ENCODE measurements at regions not wholly inside any gene's neighbourhood (a gene's known extent, or its start where the extent isn't known, plus 50 kb on each side); places are given as distances from the start of the nearest gene placed in this dataset.

- Mint-ChIP-seq H3K27me3 (no peaks in the 10 kb centered on the region), H3K4me3 (no peak overlapping the region), H3K9me3 (peaks cover 0 to 17% (median 5%) of the 10 kb centered on the region in 8 donors), H3K36me3 (no peaks in the 10 kb centered on the region), H3K4me1 (no peaks in the 10 kb centered on the region), H3K27ac (no peak overlapping the region)
- Histone ChIP-seq H3K27ac (ENCODE audit: low read depth, low read length) (no peak overlapping the region), H3K36me3 (ENCODE audit: insufficient read depth, low read length) (no peaks in the 10 kb centered on the region), H3K9me3 (ENCODE audit: control insufficient read depth in 1 of 2, low read length in 2 of 2) (no peaks in the 10 kb centered on the region), H3K4me1 (ENCODE audit: insufficient read depth, low read length) (no peaks in the 10 kb centered on the region), H3K4me3 (ENCODE audit: low read length in 2 of 2) (no peak overlapping the region), H3K27me3 (ENCODE audit: insufficient read depth, low read length) (no peaks in the 10 kb centered on the region)
- intact Hi-C loops (cut with micrococcal nuclease): no loop called here
- CTCF ChIA-PET (ENCODE audit: partially characterized antibody): no interaction called here
- POLR2A ChIA-PET (ENCODE audit: partially characterized antibody): no interaction called here
- no peak for DNase-seq
Observed at GRCh38 chr3:6521369-6522113, 339.4 kb upstream of the GRM7 start.

GRCh38 chr3:6522191-6522590, 338.7 kb upstream of the GRM7 start:
- Histone ChIP-seq H3K4me3 (ENCODE audit: low read length in 2 of 2) (no peak overlapping the region), H3K27me3 (ENCODE audit: insufficient read depth, low read length) (no peaks in the 10 kb centered on the region), H3K27ac (ENCODE audit: low read depth, low read length) (no peak overlapping the region), H3K4me1 (ENCODE audit: insufficient read depth, low read length) (no peaks in the 10 kb centered on the region), H3K36me3 (ENCODE audit: insufficient read depth, low read length) (no peaks in the 10 kb centered on the region), H3K9me3 (ENCODE audit: control insufficient read depth in 1 of 2, low read length in 2 of 2) (no peaks in the 10 kb centered on the region)
- Mint-ChIP-seq H3K4me1 (no peaks in the 10 kb centered on the region), H3K27me3 (no peaks in the 10 kb centered on the region), H3K27ac (no peak overlapping the region), H3K9me3 (peaks cover 0 to 17% (median 5%) of the 10 kb centered on the region in 8 donors), H3K36me3 (no peaks in the 10 kb centered on the region), H3K4me3 (no peak overlapping the region)
- intact Hi-C loops (cut with micrococcal nuclease): no loop called here
- CTCF ChIA-PET (ENCODE audit: partially characterized antibody): no interaction called here
- POLR2A ChIA-PET (ENCODE audit: partially characterized antibody): no interaction called here
- no peak for DNase-seq

GRCh38 chr3:6523043-6523442, 337.9 kb upstream of the GRM7 start:
- Histone ChIP-seq H3K36me3 (ENCODE audit: insufficient read depth, low read length) (no peaks in the 10 kb centered on the region), H3K9me3 (ENCODE audit: control insufficient read depth in 1 of 2, low read length in 2 of 2) (no peaks in the 10 kb centered on the region), H3K4me1 (ENCODE audit: insufficient read depth, low read length) (no peaks in the 10 kb centered on the region), H3K27me3 (ENCODE audit: insufficient read depth, low read length) (no peaks in the 10 kb centered on the region), H3K4me3 (ENCODE audit: low read length in 2 of 2) (no peak overlapping the region), H3K27ac (ENCODE audit: low read depth, low read length) (no peak overlapping the region)
- no peak for DNase-seq
- H3K27me3 Mint-ChIP-seq: no peaks in the 10 kb centered on the region
- H3K36me3 Mint-ChIP-seq: no peaks in the 10 kb centered on the region
- H3K27ac Mint-ChIP-seq: no peak overlapping the region
- POLR2A ChIA-PET (ENCODE audit: partially characterized antibody): no interaction called here
- H3K4me1 Mint-ChIP-seq: no peaks in the 10 kb centered on the region
- no peak overlapping the region for H3K4me3 Mint-ChIP-seq
- intact Hi-C loops (cut with micrococcal nuclease): no loop called here
- CTCF ChIA-PET (ENCODE audit: partially characterized antibody): no interaction called here
- H3K9me3 Mint-ChIP-seq: peaks cover 0 to 17% (median 6%) of the 10 kb centered on the region in 8 donors

GRCh38 chr3:6524479-6524878, 336.4 kb upstream of the GRM7 start:
- H3K9me3 Mint-ChIP-seq: peaks cover 0 to 9% (median 4%) of the 10 kb centered on the region in 8 donors
- no peaks in the 10 kb centered on the region for H3K4me1 Mint-ChIP-seq
- H3K36me3 ChIP-seq (ENCODE audit: insufficient read depth, low read length): no peaks in the 10 kb centered on the region

GRCh38 chr3:6526321-6526720, 334.6 kb upstream of the GRM7 start:
- Histone ChIP-seq H3K27ac (ENCODE audit: low read depth, low read length) (no peak overlapping the region), H3K4me3 (ENCODE audit: low read length in 2 of 2) (no peak overlapping the region), H3K27me3 (ENCODE audit: insufficient read depth, low read length) (no peaks in the 10 kb centered on the region), H3K36me3 (ENCODE audit: insufficient read depth, low read length) (no peaks in the 10 kb centered on the region), H3K4me1 (ENCODE audit: insufficient read depth, low read length) (no peaks in the 10 kb centered on the region), H3K9me3 (ENCODE audit: control insufficient read depth in 1 of 2, low read length in 2 of 2) (no peaks in the 10 kb centered on the region)
- Mint-ChIP-seq H3K4me1 (no peaks in the 10 kb centered on the region), H3K27ac (no peak overlapping the region), H3K4me3 (no peak overlapping the region), H3K27me3 (no peaks in the 10 kb centered on the region), H3K9me3 (peaks cover 0 to 9% (median 1%) of the 10 kb centered on the region in 8 donors), H3K36me3 (no peaks in the 10 kb centered on the region)
- intact Hi-C loops (cut with micrococcal nuclease): no loop called here
- ChIA-PET POLR2A (ENCODE audit: partially characterized antibody) (interaction anchor here (0.7 kb wide), 1 partner anchor 102 kb away, joined by 3 read pairs; no protein-coding TSS in a partner anchor), CTCF (ENCODE audit: partially characterized antibody) (no interaction called here)
- DNase-seq: no peak

More at GRCh38 chr3:6524479-6524878, 336.4 kb upstream of the GRM7 start:
- no peak overlapping the region for H3K4me3 Mint-ChIP-seq
- CTCF ChIA-PET (ENCODE audit: partially characterized antibody): no interaction called here
- H3K4me1 ChIP-seq (ENCODE audit: insufficient read depth, low read length): no peaks in the 10 kb centered on the region
- H3K4me3 ChIP-seq (ENCODE audit: low read length in 2 of 2): no peak overlapping the region
- POLR2A ChIA-PET (ENCODE audit: partially characterized antibody): no interaction called here
- H3K27me3 Mint-ChIP-seq: no peaks in the 10 kb centered on the region
- intact Hi-C loops (cut with micrococcal nuclease): no loop called here
- H3K36me3 Mint-ChIP-seq: no peaks in the 10 kb centered on the region
- DNase-seq: no peak
- no peak overlapping the region for H3K27ac Mint-ChIP-seq
- H3K27ac ChIP-seq (ENCODE audit: low read depth, low read length): no peak overlapping the region
- H3K9me3 ChIP-seq (ENCODE audit: control insufficient read depth in 1 of 2, low read length in 2 of 2): no peaks in the 10 kb centered on the region
- no peaks in the 10 kb centered on the region for H3K27me3 ChIP-seq (ENCODE audit: insufficient read depth, low read length)

- POLR2A ChIA-PET (ENCODE audit: partially characterized antibody): no interaction called here
- H3K27me3 ChIP-seq (ENCODE audit: insufficient read depth, low read length): no peaks in the 10 kb centered on the region
- H3K27me3 Mint-ChIP-seq: no peaks in the 10 kb centered on the region
- no peaks in the 10 kb centered on the region for H3K9me3 ChIP-seq (ENCODE audit: control insufficient read depth in 1 of 2, low read length in 2 of 2)
- H3K27ac Mint-ChIP-seq: no peak overlapping the region
- no peaks in the 10 kb centered on the region for H3K36me3 Mint-ChIP-seq
- no peak overlapping the region for H3K4me3 ChIP-seq (ENCODE audit: low read length in 2 of 2)
- CTCF ChIA-PET (ENCODE audit: partially characterized antibody): no interaction called here
- H3K4me1 ChIP-seq (ENCODE audit: insufficient read depth, low read length): no peaks in the 10 kb centered on the region
- H3K27ac ChIP-seq (ENCODE audit: low read depth, low read length): no peak overlapping the region
- peaks cover 0 to 9% (median 1%) of the 10 kb centered on the region in 8 donors for H3K9me3 Mint-ChIP-seq
- no peak overlapping the region for H3K4me3 Mint-ChIP-seq
- no peak for DNase-seq
- H3K36me3 ChIP-seq (ENCODE audit: insufficient read depth, low read length): no peaks in the 10 kb centered on the region
- H3K4me1 Mint-ChIP-seq: no peaks in the 10 kb centered on the region
- intact Hi-C loops (cut with micrococcal nuclease): no loop called here
Observed at GRCh38 chr3:6526861-6527260, 334.1 kb upstream of the GRM7 start.

GRCh38 chr3:6528951-6529350, 332.0 kb upstream of the GRM7 start:
- intact Hi-C loops (cut with micrococcal nuclease): no loop called here
- no peak overlapping the region for H3K27ac Mint-ChIP-seq

More at GRCh38 chr3:6528951-6529350, 332.0 kb upstream of the GRM7 start:
- H3K36me3 ChIP-seq (ENCODE audit: insufficient read depth, low read length): no peaks in the 10 kb centered on the region
- H3K27me3 ChIP-seq (ENCODE audit: insufficient read depth, low read length): no peaks in the 10 kb centered on the region
- no peaks in the 10 kb centered on the region for H3K27me3 Mint-ChIP-seq
- CTCF ChIA-PET (ENCODE audit: partially characterized antibody): no interaction called here
- no peak overlapping the region for H3K27ac ChIP-seq (ENCODE audit: low read depth, low read length)
- no peaks in the 10 kb centered on the region for H3K4me1 ChIP-seq (ENCODE audit: insufficient read depth, low read length)
- no peaks in the 10 kb centered on the region for H3K36me3 Mint-ChIP-seq
- no peaks in the 10 kb centered on the region for H3K9me3 ChIP-seq (ENCODE audit: control insufficient read depth in 1 of 2, low read length in 2 of 2)
- no peak for DNase-seq
- H3K4me3 Mint-ChIP-seq: no peak overlapping the region
- POLR2A ChIA-PET (ENCODE audit: partially characterized antibody): no interaction called here
- H3K4me3 ChIP-seq (ENCODE audit: low read length in 2 of 2): no peak overlapping the region
- peaks cover 0 to 12% (median 3%) of the 10 kb centered on the region in 8 donors for H3K9me3 Mint-ChIP-seq
- H3K4me1 Mint-ChIP-seq: no peaks in the 10 kb centered on the region

Measured in CD4-positive, alpha-beta memory T cell (primary cell).